GM18907 (cell line): ENCODE measurements at regions not wholly inside any gene's neighbourhood (a gene's known extent, or its start where the extent isn't known, plus 50 kb on each side); places are given as distances from the start of the nearest gene placed in this dataset.
"Not testable (repeated sequence)": the region's sequence is repeated elsewhere in the genome, so short reads cannot be mapped to it uniquely, and the experiment has no call there.

Experiments used
- ATAC-seq: cut with Tn5 transposase; IDR thresholded peaks from one replicate; pipeline ENCODE4 v1.9.1; 2021; ENCODE audit warnings: mild to moderate bottlenecking, moderate library complexity; ENCODE audit not compliant: unreplicated experiment

GRCh38 chr22:35178446-35178845 is 78.8 kb upstream of the HMGXB4 start:
- no peak for ATAC-seq

GRCh38 chr22:35183917-35184316 is 73.4 kb upstream of the HMGXB4 start:
- no peak for ATAC-seq

GRCh38 chr22:35186492-35186891 is 70.8 kb upstream of the HMGXB4 start:
- ATAC-seq: no peak

DNA sequence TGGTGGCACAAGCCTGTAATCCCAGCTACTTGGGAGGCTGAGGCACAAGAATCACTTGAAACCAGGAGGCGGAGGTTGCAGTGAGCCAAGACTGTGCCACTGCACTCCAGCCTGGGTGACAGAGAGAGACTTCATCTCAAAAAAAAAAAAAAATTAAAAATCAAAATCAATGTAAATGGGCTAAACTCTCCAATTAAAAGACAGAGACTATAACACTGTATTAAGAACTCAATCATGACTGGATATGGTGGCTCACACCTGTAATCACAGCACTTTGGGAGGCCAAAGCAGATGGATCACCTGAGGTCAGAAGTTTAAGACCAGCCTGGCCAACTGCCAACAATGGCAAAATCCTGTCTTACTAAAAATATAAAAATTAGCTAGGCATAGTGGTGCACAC is 68.4 kb upstream of the HMGXB4 start:
- not testable (repeated sequence) for ATAC-seq

- no peak for ATAC-seq
Observed at GRCh38 chr22:35189559-35189958, 67.7 kb upstream of the HMGXB4 start.

GRCh38 chr22:35191412-35191811 is 65.9 kb upstream of the HMGXB4 start:
- no peak for ATAC-seq

- no peak for ATAC-seq
Observed at GRCh38 chr22:35192129-35192918, 65.0 kb upstream of the HMGXB4 start.

DNA sequence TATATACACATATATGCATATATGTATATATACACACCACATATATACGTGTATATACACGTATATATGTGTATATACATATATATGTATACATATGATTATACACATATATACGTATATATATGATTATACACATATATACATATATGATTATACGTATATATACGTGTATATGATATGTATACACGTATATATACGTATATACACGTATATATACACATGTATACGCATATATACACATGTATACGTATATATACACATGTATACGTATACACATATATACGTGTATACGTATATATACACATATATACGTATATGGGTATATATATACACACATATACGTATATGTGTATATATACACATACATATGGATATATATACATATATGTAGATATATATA is 62.1 kb upstream of the HMGXB4 start:
- ATAC-seq: no peak

GRCh38 chr22:35195821-35196220 is 61.5 kb upstream of the HMGXB4 start:
- no peak for ATAC-seq

DNA sequence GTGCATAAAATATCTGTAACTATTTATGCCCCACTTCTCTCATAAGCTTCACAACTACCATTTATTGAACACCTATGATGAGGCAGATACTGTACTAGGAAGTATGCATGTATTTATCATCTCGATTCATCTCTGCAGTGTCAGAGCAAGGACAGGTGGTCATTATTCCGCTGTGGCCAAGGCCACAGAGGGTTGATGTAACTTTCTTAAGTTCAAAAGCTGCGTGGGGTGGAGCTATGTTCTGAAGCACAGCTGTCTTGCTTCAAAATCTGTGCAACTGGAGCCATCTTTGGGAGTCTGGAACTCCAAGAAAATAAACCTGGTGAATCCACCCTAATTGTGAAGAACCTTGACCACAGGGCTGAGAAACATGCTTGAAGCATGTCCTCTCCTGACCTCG is 60.2 kb upstream of the HMGXB4 start:
- no peak for ATAC-seq

- ATAC-seq: no peak
Observed at GRCh38 chr22:35197886-35198285, 59.4 kb upstream of the HMGXB4 start.

- no peak for ATAC-seq
Observed at GRCh38 chr22:35198738-35199137, 58.6 kb upstream of the HMGXB4 start.

GRCh38 chr22:35202376-35202775 is 54.9 kb upstream of the HMGXB4 start:
- no peak for ATAC-seq

GRCh38 chr22:35203583-35203982 is 53.7 kb upstream of the HMGXB4 start:
- no peak for ATAC-seq

- no peak for ATAC-seq
Observed at GRCh38 chr22:35204807-35205775, 52.2 kb upstream of the HMGXB4 start.

DNA sequence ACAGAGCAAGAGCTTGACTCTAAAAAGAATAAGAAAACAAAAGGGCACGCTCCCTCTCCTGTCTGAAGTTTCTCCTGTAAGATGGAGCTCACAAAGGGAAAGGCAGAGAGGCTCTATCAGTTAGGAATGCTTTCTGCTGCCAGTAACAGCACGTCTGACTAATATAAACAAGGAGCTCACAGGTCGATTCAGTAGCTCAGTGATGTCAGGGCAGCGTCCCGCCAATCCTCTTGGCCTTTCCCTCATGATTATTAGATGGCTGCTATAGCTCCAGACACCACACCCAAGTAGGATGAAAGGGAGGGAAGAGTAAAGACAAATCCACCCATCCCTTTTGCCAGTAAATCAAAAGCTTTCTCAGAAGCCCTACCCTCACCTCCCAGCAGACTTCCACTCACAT is 51.3 kb upstream of the HMGXB4 start:
- no peak for ATAC-seq

DNA sequence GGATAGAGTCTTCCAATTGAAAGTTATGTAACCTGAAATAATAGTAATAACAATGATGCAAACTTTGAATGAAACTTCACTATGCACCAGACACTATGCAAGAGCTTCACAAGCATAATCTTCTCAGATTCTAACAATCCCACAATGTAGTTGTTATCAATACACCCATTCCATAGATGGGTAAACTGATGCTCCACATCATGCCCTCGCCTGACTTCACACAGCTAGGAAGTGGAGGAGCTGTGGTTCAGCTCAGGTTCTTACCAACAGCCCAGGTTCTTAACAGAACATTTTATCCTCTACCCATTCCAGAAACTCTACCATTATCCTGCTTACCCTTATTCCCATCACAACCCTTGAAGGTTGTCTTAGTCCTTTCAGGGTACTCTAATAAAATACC is 50.4 kb upstream of the HMGXB4 start:
- no peak for ATAC-seq
